Adrenal gland (tissue), 9 donors: ENCODE measurements at regions not wholly inside any gene's neighbourhood (a gene's known extent, or its start where the extent isn't known, plus 50 kb on each side); places are given as distances from the start of the nearest gene placed in this dataset.

ENCODE experiments used
- DNase-seq, 7 donors: peaks; one replicate each; pipeline ENCODE4 v3.0.0-alpha.2; 2019 to 2020
- H3K27ac ChIP-seq, 5 donors: fragments of 200-600 bp; sonication (generic) in 4 of 5; 1 replicate in 3 of 5; 2 replicates in 2 of 5; pipeline versions ENCODE4 v1.5.1 to v1.8.0; 2016 to 2020; ENCODE audit warnings: mild to moderate bottlenecking in 1 of 5
- H3K27me3 ChIP-seq: fragments of 200-600 bp; 2 replicates; pipeline ENCODE4 v1.8.0; 2021
- H3K36me3 ChIP-seq, 2 donors: fragments of 200-600 bp; replicated peaks in 1 of 2; 1 replicate in 1 of 2; 2 replicates in 1 of 2; pipeline versions ENCODE4 v1.5.1 to v1.8.0; 2018 to 2022
- H3K4me1 ChIP-seq, 2 donors: fragments of 200-600 bp; replicated peaks in 1 of 2; 1 replicate in 1 of 2; 2 replicates in 1 of 2; pipeline versions ENCODE4 v1.5.1 to v1.8.0; 2018 to 2021
- H3K4me3 ChIP-seq, 4 donors: fragments of 200-600 bp; sonication (generic) in 3 of 4; one replicate each; pipeline ENCODE4 v1.5.1; 2016 to 2018
- H3K9me3 ChIP-seq, 3 donors: fragments of 200-600 bp; sonication (generic) in 1 of 3; replicated peaks in 1 of 3; 1 replicate in 2 of 3; 2 replicates in 1 of 3; pipeline versions ENCODE4 v1.5.1 to v1.8.0; 2016 to 2021
- POLR2A ChIP-seq, 2 donors: fragments of 450-650 bp; IDR thresholded peaks; one replicate each; pipeline ENCODE4 v1.6.1; 2017; ENCODE audit warnings: antibody characterized with exemption in 2 of 2, mild to moderate bottlenecking in 2 of 2, moderate library complexity in 1 of 2
- WGBS, 4 donors: extraction: QIAGEN DNeasy Blood & Tissue Kit in 2 of 4; methylation state at CpG; one replicate each; pipeline versions ENCODE4 v1.1.5 to v1.1.7; 2013 to 2017; 5-methylcytosine and 5-hydroxymethylcytosine counted together
- intact Hi-C, 2 donors: fragments of 100-400 bp; cut with DNase I; formaldehyde crosslinking; loops; one replicate each; pipeline versions ENCODE4 v1.14.1 to v1.15.0; 2022 to 2023
- TF ChIP-seq, protein P1 (sequence below), 6 experiments: fragments of 450-650 bp in 4 of 6; fragments of 200-600 bp in 2 of 6; sonication (generic) in 1 of 6; IDR thresholded peaks; 1 replicate in 5 of 6; 2 replicates in 1 of 6; pipeline versions ENCODE4 v1.5.1 to v1.8.0; 2016 to 2021; ENCODE audit warnings: antibody characterized with exemption in 6 of 6, mild to moderate bottlenecking in 2 of 6, moderate library complexity in 1 of 6
- donor health status: healthy with polysubstance abuse.
- donor health status: Bipolar disorder and iron deficiency.
- donor health status: DM: yes; HTN: yes; CAD: no.
- donor health status: DM: no; HTN: no; CAD: no.
- donor health status: DM: no; HTN: no; CAD: no.

DNA sequence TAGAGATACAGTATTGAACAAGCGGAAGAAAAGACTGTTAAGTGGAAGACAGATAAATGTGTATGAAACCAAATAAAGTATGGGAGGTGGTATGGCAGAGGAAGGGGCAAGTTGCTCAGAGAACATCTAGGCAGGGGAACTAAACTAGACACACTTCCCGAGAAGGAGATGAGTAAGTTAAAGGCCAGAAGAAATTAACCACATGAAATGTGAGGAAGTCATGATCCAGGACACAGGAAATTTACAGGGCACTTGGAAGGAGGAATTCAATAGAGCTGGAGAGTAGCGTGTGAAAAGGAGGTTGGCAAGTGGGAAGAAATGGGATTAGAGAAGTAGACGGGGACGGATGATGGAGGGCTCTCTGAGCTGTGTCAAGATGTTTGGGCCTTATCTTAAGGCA, 208.8 kb downstream of the COG6 start:
- no peak overlapping the region for H3K4me3 ChIP-seq
- 84 to 92% (median 87%) methylated on average over 5 of the region's 5 CpGs for WGBS, 4 donors
- intact Hi-C loops: no loop called here
- no peak for DNase-seq
- H3K4me1 ChIP-seq: no peaks in the 10 kb centered on the region
- H3K27me3 ChIP-seq: no peaks in the 10 kb centered on the region
- no peak for TF ChIP-seq POLR2A (IDR thresholded peaks at IDR 0.05)
- TF ChIP-seq, protein P1, sequence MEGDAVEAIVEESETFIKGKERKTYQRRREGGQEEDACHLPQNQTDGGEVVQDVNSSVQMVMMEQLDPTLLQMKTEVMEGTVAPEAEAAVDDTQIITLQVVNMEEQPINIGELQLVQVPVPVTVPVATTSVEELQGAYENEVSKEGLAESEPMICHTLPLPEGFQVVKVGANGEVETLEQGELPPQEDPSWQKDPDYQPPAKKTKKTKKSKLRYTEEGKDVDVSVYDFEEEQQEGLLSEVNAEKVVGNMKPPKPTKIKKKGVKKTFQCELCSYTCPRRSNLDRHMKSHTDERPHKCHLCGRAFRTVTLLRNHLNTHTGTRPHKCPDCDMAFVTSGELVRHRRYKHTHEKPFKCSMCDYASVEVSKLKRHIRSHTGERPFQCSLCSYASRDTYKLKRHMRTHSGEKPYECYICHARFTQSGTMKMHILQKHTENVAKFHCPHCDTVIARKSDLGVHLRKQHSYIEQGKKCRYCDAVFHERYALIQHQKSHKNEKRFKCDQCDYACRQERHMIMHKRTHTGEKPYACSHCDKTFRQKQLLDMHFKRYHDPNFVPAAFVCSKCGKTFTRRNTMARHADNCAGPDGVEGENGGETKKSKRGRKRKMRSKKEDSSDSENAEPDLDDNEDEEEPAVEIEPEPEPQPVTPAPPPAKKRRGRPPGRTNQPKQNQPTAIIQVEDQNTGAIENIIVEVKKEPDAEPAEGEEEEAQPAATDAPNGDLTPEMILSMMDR (IDR thresholded peaks at IDR 0.05): no peak
- no peak overlapping the region for H3K27ac ChIP-seq
- no peaks in the 10 kb centered on the region for H3K36me3 ChIP-seq
- no peaks in the 10 kb centered on the region for H3K9me3 ChIP-seq

DNA sequence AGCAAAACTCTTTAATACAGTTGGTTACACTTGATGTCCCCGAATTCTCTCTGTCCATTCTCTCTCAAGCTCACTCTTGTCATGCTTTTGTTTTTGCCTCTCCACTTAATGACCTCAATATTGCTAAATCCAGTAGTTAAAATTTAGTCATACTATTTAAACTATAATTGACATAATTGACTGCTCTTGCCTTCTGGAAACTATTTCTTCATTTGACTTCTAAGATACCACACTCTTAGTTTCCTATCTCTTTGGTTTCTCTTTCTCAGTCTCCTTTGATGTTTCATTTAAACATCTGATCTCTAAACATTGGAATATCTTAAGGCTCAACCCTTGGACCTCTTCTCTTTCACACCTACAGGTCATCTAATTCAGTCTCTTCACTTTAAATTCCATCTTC, 211.3 kb downstream of the COG6 start:
- intact Hi-C loops: no loop called here
- no peaks in the 10 kb centered on the region for H3K4me1 ChIP-seq
- H3K27me3 ChIP-seq: no peaks in the 10 kb centered on the region
- no peak overlapping the region for H3K4me3 ChIP-seq
- no peak overlapping the region for H3K27ac ChIP-seq
- H3K9me3 ChIP-seq: no peaks in the 10 kb centered on the region
- WGBS, 4 donors: 73 to 96% (median 84%) methylated on average over 1 of the region's 1 CpG
- no peaks in the 10 kb centered on the region for H3K36me3 ChIP-seq
- TF ChIP-seq, protein P1 (IDR thresholded peaks at IDR 0.05): no peak
- no peak for TF ChIP-seq POLR2A (IDR thresholded peaks at IDR 0.05)
- no peak for DNase-seq

DNA sequence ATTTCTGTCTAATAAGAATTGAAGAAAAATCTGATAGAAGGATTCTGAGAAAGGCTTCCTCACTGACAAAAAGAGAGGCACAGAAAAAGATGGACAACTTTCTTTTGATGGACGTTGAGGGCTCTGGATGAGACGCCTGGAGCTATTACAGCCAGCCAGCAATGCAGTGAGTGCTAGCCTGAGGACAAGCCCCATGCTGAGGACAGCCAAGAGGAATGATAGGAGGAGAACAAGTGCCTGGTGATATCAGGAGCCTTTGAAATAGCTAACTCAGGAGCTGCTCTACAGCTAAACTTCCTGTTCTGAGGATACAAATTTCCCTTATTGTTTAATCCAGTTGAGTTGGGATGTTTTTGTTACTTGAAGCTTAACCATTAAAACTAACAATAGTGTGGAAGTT, 212.3 kb downstream of the COG6 start:
- H3K27ac ChIP-seq: no peak overlapping the region
- DNase-seq: no peak
- H3K4me3 ChIP-seq: no peak overlapping the region
- 76 to 90% (median 81%) methylated on average over 2 of the region's 2 CpGs for WGBS, 4 donors
- H3K36me3 ChIP-seq: no peaks in the 10 kb centered on the region
- no peaks in the 10 kb centered on the region for H3K4me1 ChIP-seq
- no peaks in the 10 kb centered on the region for H3K27me3 ChIP-seq
- TF ChIP-seq POLR2A (IDR thresholded peaks at IDR 0.05): no peak
- TF ChIP-seq, protein P1 (IDR thresholded peaks at IDR 0.05): no peak
- no peaks in the 10 kb centered on the region for H3K9me3 ChIP-seq
- intact Hi-C loops: no loop called here

DNA sequence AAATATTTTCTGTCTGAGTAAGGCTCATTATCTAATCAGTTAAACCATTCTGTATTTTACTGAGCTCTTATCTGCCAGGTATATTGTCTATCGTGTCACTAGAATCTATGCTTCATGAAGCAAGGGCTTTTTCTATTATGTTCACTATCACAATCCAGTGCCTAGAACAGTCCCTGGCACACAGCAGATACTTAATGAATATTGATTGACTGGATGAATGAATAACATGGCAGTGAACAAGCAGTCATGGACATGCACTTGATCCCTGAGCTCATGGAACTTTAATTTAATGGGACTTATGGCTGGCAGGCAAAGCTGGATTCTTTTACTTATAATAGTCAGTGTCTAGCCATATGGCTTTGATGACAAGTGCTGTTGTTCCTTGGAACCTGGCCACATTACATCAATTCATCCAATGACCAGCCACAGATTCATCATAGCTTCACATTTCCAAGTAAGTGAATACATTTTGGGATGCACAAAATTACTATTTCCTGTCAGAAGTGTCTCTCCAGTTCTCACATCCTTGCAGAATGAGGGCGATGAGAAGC, 214.8 kb downstream of the COG6 start:
- 79 to 89% (median 85%) methylated on average over 2 of the region's 2 CpGs for WGBS, 4 donors

More for the DNA sequence above, 214.8 kb downstream of the COG6 start:
- Histone ChIP-seq H3K4me1 (no peaks in the 10 kb centered on the region), H3K27me3 (no peaks in the 10 kb centered on the region), H3K36me3 (no peaks in the 10 kb centered on the region), H3K4me3 (no peak overlapping the region), H3K9me3 (no peaks in the 10 kb centered on the region), H3K27ac (no peak overlapping the region)
- DNase-seq: no peak
- no peak for TF ChIP-seq POLR2A (IDR thresholded peaks at IDR 0.05)
- TF ChIP-seq, protein P1 (IDR thresholded peaks at IDR 0.05): no peak
- intact Hi-C loops: no loop called here
